HEK293 (cell line): ENCODE measurements at regions not wholly inside any gene's neighbourhood (a gene's known extent, or its start where the extent isn't known, plus 50 kb on each side); places are given as distances from the start of the nearest gene placed in this dataset.
A peak's percentile ranks its signal among the peaks of the same experiment; 100 is the strongest.

Experiments used
- EGR2 ChIP-seq: fragments of 450-650 bp; formaldehyde crosslinking; IDR thresholded peaks from 2 replicates; pipeline ENCODE4 v1.5.1; 2016; ENCODE audit warnings: low read depth, missing biosample characterization, missing genetic modification characterization
- FEZF1 ChIP-seq: fragments of 450-650 bp; formaldehyde crosslinking; IDR thresholded peaks from 2 replicates; pipeline ENCODE4 v1.5.1; 2016; ENCODE audit warnings: missing biosample characterization, missing genetic modification characterization
- GLI4 ChIP-seq: fragments of 450-650 bp; formaldehyde crosslinking; IDR thresholded peaks from 2 replicates; pipeline ENCODE4 v1.5.1; 2016; ENCODE audit warnings: missing biosample characterization, missing genetic modification characterization
- SCRT2 ChIP-seq: fragments of 450-650 bp; formaldehyde crosslinking; IDR thresholded peaks from 2 replicates; pipeline ENCODE4 v1.5.1; 2016; ENCODE audit warnings: missing biosample characterization, missing genetic modification characterization
- ZNF132 ChIP-seq: fragments of 450-650 bp; formaldehyde crosslinking; IDR thresholded peaks from 2 replicates; pipeline ENCODE4 v1.5.1; 2017; ENCODE audit warnings: missing biosample characterization, missing genetic modification characterization, borderline replicate concordance
- ZNF610 ChIP-seq: fragments of 450-650 bp; formaldehyde crosslinking; IDR thresholded peaks from 2 replicates; pipeline ENCODE4 v1.5.1; 2016; ENCODE audit warnings: missing biosample characterization, missing genetic modification characterization, borderline replicate concordance
- TF ChIP-seq, protein P1 (sequence below): fragments of 450-650 bp; formaldehyde crosslinking; IDR thresholded peaks from 2 replicates; pipeline ENCODE4 v1.5.1; 2016; ENCODE audit warnings: missing biosample characterization, missing genetic modification characterization
- TF ChIP-seq, protein P2 (sequence below): fragments of 450-650 bp; IDR thresholded peaks from 2 replicates; pipeline ENCODE4 v1.5.1; 2018; ENCODE audit warnings: missing biosample characterization, mild to moderate bottlenecking, missing genetic modification characterization
- TF ChIP-seq, protein P3 (sequence below): fragments of 450-650 bp; formaldehyde crosslinking; IDR thresholded peaks from 2 replicates; pipeline ENCODE4 v1.5.1; 2016; ENCODE audit warnings: missing biosample characterization, missing genetic modification characterization, borderline replicate concordance
- TF ChIP-seq, protein P4 (sequence below): fragments of 450-650 bp; formaldehyde crosslinking; IDR thresholded peaks from 2 replicates; pipeline ENCODE4 v1.5.1; 2016; ENCODE audit warnings: missing biosample characterization, missing genetic modification characterization, low read depth
- TF ChIP-seq, protein P5 (sequence below): fragments of 450-650 bp; formaldehyde crosslinking; IDR thresholded peaks from 2 replicates; pipeline ENCODE4 v1.5.1; 2016; ENCODE audit warnings: missing biosample characterization, missing genetic modification characterization

GRCh38 chr1:228804640-228805413 is 69.5 kb downstream of the RHOU start (continued):
- TF ChIP-seq, protein P1, sequence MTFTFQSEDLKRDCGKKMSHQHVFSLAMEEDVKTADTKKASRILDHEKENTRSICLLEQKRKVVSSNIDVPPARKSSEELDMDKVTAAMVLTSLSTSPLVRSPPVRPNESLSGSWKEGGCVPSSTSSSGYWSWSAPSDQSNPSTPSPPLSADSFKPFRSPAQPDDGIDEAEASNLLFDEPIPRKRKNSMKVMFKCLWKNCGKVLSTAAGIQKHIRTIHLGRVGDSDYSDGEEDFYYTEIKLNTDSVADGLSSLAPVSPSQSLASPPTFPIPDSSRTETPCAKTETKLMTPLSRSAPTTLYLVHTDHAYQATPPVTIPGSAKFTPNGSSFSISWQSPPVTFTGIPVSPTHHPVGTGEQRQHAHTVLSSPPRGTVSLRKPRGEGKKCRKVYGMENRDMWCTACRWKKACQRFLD: no peak
- peak; percentile 33; the same call in 1 of the 2 replicates for TF ChIP-seq FEZF1 (tag by site-specific recombination)
- no peak for TF ChIP-seq GLI4 (tag by site-specific recombination)
- TF ChIP-seq, protein P2, sequence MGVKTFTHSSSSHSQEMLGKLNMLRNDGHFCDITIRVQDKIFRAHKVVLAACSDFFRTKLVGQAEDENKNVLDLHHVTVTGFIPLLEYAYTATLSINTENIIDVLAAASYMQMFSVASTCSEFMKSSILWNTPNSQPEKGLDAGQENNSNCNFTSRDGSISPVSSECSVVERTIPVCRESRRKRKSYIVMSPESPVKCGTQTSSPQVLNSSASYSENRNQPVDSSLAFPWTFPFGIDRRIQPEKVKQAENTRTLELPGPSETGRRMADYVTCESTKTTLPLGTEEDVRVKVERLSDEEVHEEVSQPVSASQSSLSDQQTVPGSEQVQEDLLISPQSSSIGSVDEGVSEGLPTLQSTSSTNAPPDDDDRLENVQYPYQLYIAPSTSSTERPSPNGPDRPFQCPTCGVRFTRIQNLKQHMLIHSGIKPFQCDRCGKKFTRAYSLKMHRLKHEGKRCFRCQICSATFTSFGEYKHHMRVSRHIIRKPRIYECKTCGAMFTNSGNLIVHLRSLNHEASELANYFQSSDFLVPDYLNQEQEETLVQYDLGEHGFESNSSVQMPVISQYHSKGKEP: 0 out of 2 replicates have a peak, but pooled peaks have one; percentile 18
- no peak for TF ChIP-seq EGR2
- TF ChIP-seq, protein P3, sequence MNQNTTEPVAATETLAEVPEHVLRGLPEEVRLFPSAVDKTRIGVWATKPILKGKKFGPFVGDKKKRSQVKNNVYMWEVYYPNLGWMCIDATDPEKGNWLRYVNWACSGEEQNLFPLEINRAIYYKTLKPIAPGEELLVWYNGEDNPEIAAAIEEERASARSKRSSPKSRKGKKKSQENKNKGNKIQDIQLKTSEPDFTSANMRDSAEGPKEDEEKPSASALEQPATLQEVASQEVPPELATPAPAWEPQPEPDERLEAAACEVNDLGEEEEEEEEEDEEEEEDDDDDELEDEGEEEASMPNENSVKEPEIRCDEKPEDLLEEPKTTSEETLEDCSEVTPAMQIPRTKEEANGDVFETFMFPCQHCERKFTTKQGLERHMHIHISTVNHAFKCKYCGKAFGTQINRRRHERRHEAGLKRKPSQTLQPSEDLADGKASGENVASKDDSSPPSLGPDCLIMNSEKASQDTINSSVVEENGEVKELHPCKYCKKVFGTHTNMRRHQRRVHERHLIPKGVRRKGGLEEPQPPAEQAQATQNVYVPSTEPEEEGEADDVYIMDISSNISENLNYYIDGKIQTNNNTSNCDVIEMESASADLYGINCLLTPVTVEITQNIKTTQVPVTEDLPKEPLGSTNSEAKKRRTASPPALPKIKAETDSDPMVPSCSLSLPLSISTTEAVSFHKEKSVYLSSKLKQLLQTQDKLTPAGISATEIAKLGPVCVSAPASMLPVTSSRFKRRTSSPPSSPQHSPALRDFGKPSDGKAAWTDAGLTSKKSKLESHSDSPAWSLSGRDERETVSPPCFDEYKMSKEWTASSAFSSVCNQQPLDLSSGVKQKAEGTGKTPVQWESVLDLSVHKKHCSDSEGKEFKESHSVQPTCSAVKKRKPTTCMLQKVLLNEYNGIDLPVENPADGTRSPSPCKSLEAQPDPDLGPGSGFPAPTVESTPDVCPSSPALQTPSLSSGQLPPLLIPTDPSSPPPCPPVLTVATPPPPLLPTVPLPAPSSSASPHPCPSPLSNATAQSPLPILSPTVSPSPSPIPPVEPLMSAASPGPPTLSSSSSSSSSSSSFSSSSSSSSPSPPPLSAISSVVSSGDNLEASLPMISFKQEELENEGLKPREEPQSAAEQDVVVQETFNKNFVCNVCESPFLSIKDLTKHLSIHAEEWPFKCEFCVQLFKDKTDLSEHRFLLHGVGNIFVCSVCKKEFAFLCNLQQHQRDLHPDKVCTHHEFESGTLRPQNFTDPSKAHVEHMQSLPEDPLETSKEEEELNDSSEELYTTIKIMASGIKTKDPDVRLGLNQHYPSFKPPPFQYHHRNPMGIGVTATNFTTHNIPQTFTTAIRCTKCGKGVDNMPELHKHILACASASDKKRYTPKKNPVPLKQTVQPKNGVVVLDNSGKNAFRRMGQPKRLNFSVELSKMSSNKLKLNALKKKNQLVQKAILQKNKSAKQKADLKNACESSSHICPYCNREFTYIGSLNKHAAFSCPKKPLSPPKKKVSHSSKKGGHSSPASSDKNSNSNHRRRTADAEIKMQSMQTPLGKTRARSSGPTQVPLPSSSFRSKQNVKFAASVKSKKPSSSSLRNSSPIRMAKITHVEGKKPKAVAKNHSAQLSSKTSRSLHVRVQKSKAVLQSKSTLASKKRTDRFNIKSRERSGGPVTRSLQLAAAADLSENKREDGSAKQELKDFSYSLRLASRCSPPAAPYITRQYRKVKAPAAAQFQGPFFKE (tag by site-specific recombination): no peak
- TF ChIP-seq SCRT2 (tag by site-specific recombination): peak; percentile 92
- TF ChIP-seq, protein P4, sequence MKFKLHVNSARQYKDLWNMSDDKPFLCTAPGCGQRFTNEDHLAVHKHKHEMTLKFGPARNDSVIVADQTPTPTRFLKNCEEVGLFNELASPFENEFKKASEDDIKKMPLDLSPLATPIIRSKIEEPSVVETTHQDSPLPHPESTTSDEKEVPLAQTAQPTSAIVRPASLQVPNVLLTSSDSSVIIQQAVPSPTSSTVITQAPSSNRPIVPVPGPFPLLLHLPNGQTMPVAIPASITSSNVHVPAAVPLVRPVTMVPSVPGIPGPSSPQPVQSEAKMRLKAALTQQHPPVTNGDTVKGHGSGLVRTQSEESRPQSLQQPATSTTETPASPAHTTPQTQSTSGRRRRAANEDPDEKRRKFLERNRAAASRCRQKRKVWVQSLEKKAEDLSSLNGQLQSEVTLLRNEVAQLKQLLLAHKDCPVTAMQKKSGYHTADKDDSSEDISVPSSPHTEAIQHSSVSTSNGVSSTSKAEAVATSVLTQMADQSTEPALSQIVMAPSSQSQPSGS (tag by site-specific recombination): peak; percentile 88
- TF ChIP-seq ZNF610 (tag by site-specific recombination): peak; percentile 25; the same call in 1 of the 2 replicates
- no peak for TF ChIP-seq ZNF132 (tag by site-specific recombination)
- TF ChIP-seq, protein P5, sequence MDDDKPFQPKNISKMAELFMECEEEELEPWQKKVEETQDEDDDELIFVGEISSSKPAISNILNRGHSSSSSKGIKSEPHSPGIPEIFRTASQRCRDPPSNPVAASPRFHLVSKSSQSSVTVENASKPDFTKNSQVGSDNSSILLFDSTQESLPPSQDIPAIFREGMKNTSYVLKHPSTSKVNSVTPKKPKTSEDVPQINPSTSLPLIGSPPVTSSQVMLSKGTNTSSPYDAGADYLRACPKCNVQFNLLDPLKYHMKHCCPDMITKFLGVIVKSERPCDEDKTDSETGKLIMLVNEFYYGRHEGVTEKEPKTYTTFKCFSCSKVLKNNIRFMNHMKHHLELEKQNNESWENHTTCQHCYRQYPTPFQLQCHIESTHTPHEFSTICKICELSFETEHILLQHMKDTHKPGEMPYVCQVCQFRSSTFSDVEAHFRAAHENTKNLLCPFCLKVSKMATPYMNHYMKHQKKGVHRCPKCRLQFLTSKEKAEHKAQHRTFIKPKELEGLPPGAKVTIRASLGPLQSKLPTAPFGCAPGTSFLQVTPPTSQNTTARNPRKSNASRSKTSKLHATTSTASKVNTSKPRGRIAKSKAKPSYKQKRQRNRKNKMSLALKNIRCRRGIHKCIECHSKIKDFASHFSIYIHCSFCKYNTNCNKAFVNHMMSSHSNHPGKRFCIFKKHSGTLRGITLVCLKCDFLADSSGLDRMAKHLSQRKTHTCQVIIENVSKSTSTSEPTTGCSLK (tag by site-specific recombination): no peak
